HEK293 (cell line): ENCODE measurements at regions not wholly inside any gene's neighbourhood (a gene's known extent, or its start where the extent isn't known, plus 50 kb on each side); places are given as distances from the start of the nearest gene placed in this dataset.

ENCODE experiments used
- CTCF ChIP-seq: fragments of 450-650 bp; formaldehyde crosslinking; IDR thresholded peaks from 2 replicates; pipeline ENCODE4 v1.5.1; 2016; ENCODE audit warnings: missing biosample characterization, missing genetic modification characterization
- HOXA7 ChIP-seq: sonication (generic); formaldehyde crosslinking; IDR thresholded peaks from 2 replicates; pipeline ENCODE4 v1.8.1; 2022; ENCODE audit warnings: missing genetic modification reagents, borderline replicate concordance
- OSR2 ChIP-seq: fragments of 450-650 bp; formaldehyde crosslinking; IDR thresholded peaks from 2 replicates; pipeline ENCODE4 v1.5.1; 2016; ENCODE audit warnings: missing biosample characterization, missing genetic modification characterization
- PBX3 ChIP-seq: sonication (generic); formaldehyde crosslinking; IDR thresholded peaks from 2 replicates; pipeline ENCODE4 v1.8.1; 2022; ENCODE audit warnings: mild to moderate bottlenecking, moderate library complexity, missing genetic modification reagents
- ZBTB49 ChIP-seq: fragments of 450-650 bp; formaldehyde crosslinking; IDR thresholded peaks from 2 replicates; pipeline ENCODE4 v1.5.1; 2016; ENCODE audit warnings: missing biosample characterization, missing genetic modification characterization, low read depth
- ZNF292 ChIP-seq: fragments of 450-650 bp; formaldehyde crosslinking; IDR thresholded peaks from 2 replicates; pipeline ENCODE4 v1.5.1; 2016; ENCODE audit warnings: low read depth, missing biosample characterization, missing genetic modification characterization, borderline replicate concordance
- ZNF596 ChIP-seq: fragments of 450-650 bp; IDR thresholded peaks from 2 replicates; pipeline ENCODE4 v1.5.0; 2018; ENCODE audit warnings: missing biosample characterization, mild to moderate bottlenecking, missing genetic modification characterization, moderate library complexity
- ZNF610 ChIP-seq: fragments of 450-650 bp; formaldehyde crosslinking; IDR thresholded peaks from 2 replicates; pipeline ENCODE4 v1.5.1; 2016; ENCODE audit warnings: missing biosample characterization, missing genetic modification characterization, borderline replicate concordance
- ZNF843 ChIP-seq: fragments of 450-650 bp; formaldehyde crosslinking; IDR thresholded peaks from 2 replicates; pipeline ENCODE4 v1.5.1; 2016; ENCODE audit warnings: missing biosample characterization, missing genetic modification characterization
- ZSCAN16 ChIP-seq: fragments of 450-650 bp; formaldehyde crosslinking; IDR thresholded peaks from 2 replicates; pipeline ENCODE4 v1.5.1; 2016; ENCODE audit warnings: missing biosample characterization, missing genetic modification characterization
- TF ChIP-seq, protein P1 (sequence below): fragments of 450-650 bp; formaldehyde crosslinking; IDR thresholded peaks from 2 replicates; pipeline ENCODE4 v1.5.1; 2016; ENCODE audit warnings: missing biosample characterization, missing genetic modification characterization
- TF ChIP-seq, protein P2 (sequence below): fragments of 450-650 bp; formaldehyde crosslinking; optimal IDR thresholded peaks from 2 replicates; pipeline ENCODE3; 2016; ENCODE audit warnings: missing biosample characterization, mild to moderate bottlenecking, missing genetic modification characterization
- TF ChIP-seq, protein P3 (sequence below): fragments of 450-650 bp; formaldehyde crosslinking; IDR thresholded peaks from 2 replicates; pipeline ENCODE4 v1.5.1; 2016; ENCODE audit warnings: missing biosample characterization, missing genetic modification characterization

DNA sequence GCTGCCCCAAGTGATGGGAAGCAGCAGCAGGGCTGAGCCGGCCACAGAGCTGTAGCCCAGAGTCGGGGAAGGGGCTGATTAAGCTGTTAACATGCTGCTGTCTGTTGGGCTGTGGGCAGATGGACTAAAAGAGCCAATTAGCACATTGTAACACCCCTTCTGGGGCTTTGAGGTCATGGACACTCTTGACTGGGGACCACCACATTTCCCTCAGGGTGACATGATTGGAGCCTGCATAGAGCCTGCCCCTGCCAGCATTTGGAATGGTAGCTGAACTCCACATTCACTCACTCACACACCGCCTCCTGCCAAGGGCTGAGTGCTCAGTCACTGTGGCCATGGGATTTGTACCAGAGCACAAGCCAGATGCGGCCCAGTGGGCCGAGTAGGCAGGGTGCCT, 646.9 kb downstream of the FAT4 start:
- no peak for TF ChIP-seq ZSCAN16 (tag by site-specific recombination)
- TF ChIP-seq CTCF, result no peak
- TF ChIP-seq, protein P1, sequence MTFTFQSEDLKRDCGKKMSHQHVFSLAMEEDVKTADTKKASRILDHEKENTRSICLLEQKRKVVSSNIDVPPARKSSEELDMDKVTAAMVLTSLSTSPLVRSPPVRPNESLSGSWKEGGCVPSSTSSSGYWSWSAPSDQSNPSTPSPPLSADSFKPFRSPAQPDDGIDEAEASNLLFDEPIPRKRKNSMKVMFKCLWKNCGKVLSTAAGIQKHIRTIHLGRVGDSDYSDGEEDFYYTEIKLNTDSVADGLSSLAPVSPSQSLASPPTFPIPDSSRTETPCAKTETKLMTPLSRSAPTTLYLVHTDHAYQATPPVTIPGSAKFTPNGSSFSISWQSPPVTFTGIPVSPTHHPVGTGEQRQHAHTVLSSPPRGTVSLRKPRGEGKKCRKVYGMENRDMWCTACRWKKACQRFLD, result no peak
- no peak for TF ChIP-seq ZBTB49 (tag by site-specific recombination)
- TF ChIP-seq ZNF596 (tag by site-specific recombination), result no peak
- TF ChIP-seq OSR2 (tag by site-specific recombination), result no peak
- TF ChIP-seq ZNF843, result no peak
- no peak for TF ChIP-seq HOXA7 (CRISPR knock-in tag)
- TF ChIP-seq, protein P2, sequence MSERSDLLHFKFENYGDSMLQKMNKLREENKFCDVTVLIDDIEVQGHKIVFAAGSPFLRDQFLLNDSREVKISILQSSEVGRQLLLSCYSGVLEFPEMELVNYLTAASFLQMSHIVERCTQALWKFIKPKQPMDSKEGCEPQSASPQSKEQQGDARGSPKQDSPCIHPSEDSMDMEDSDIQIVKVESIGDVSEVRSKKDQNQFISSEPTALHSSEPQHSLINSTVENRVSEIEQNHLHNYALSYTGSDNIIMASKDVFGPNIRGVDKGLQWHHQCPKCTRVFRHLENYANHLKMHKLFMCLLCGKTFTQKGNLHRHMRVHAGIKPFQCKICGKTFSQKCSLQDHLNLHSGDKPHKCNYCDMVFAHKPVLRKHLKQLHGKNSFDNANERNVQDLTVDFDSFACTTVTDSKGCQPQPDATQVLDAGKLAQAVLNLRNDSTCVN, result no peak
- TF ChIP-seq, protein P3, sequence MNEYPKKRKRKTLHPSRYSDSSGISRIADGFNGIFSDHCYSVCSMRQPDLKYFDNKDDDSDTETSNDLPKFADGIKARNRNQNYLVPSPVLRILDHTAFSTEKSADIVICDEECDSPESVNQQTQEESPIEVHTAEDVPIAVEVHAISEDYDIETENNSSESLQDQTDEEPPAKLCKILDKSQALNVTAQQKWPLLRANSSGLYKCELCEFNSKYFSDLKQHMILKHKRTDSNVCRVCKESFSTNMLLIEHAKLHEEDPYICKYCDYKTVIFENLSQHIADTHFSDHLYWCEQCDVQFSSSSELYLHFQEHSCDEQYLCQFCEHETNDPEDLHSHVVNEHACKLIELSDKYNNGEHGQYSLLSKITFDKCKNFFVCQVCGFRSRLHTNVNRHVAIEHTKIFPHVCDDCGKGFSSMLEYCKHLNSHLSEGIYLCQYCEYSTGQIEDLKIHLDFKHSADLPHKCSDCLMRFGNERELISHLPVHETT (tag by site-specific recombination), result no peak
- no peak for TF ChIP-seq ZNF610 (tag by site-specific recombination)
- TF ChIP-seq PBX3 (CRISPR knock-in tag), result no peak
- TF ChIP-seq ZNF292, result no peak
